Endodermal cell (in vitro differentiated cells): ENCODE measurements at regions not wholly inside any gene's neighbourhood (a gene's known extent, or its start where the extent isn't known, plus 50 kb on each side); places are given as distances from the start of the nearest gene placed in this dataset.

Experiments used
- DNase-seq: peaks from one replicate; pipeline ENCODE4 v3.0.0-alpha.2; 2017
- H3K27ac ChIP-seq: 2 replicates; pipeline ENCODE4 v1.5.1; 2013; ENCODE audit warnings: mild to moderate bottlenecking, low read depth, low read length, moderate library complexity
- H3K27me3 ChIP-seq: 2 replicates; pipeline ENCODE4 v1.6.1; 2013; ENCODE audit warnings: mild to moderate bottlenecking, low read length, moderate library complexity; ENCODE audit not compliant: insufficient read depth, control insufficient read depth, poor library complexity, severe bottlenecking
- H3K36me3 ChIP-seq: 2 replicates; pipeline ENCODE4 v1.7.0; 2013; ENCODE audit warnings: mild to moderate bottlenecking, low read length, moderate library complexity; ENCODE audit not compliant: control insufficient read depth, insufficient read depth
- H3K4me1 ChIP-seq: one replicate; pipeline ENCODE4 v1.7.0; 2013; ENCODE audit warnings: low read length; ENCODE audit not compliant: control insufficient read depth, insufficient read depth
- H3K4me3 ChIP-seq: 2 replicates; pipeline ENCODE4 v1.5.1; 2013; ENCODE audit warnings: mild to moderate bottlenecking, low read length, moderate library complexity
- H3K9ac ChIP-seq: 2 replicates; pipeline ENCODE4 v1.6.1; 2013; ENCODE audit warnings: mild to moderate bottlenecking, low read length, moderate library complexity; ENCODE audit not compliant: poor library complexity, severe bottlenecking; ENCODE audit errors: extremely low read depth
- H3K9me3 ChIP-seq: 2 replicates; pipeline ENCODE4 v1.6.1; 2013; ENCODE audit warnings: mild to moderate bottlenecking, low read length, moderate library complexity; ENCODE audit not compliant: control insufficient read depth
- H3K27ac Mint-ChIP-seq: 2 replicates; pipeline ENCODE4 v1.8.0; 2020; ENCODE audit warnings: mixed read lengths
- H3K27me3 Mint-ChIP-seq: 2 replicates; pipeline ENCODE4 v1.8.0; 2021; ENCODE audit warnings: mild to moderate bottlenecking, mixed read lengths; ENCODE audit not compliant: insufficient read depth
- H3K36me3 Mint-ChIP-seq: 2 replicates; pipeline ENCODE4 v1.8.0; 2020; ENCODE audit warnings: low read depth, mixed read lengths
- H3K4me1 Mint-ChIP-seq: 2 replicates; pipeline ENCODE4 v1.8.0; 2020; ENCODE audit warnings: mixed read lengths
- H3K4me3 Mint-ChIP-seq: 2 replicates; pipeline ENCODE4 v1.8.0; 2020; ENCODE audit warnings: mild to moderate bottlenecking, moderate library complexity, mixed read lengths
- H3K9me3 Mint-ChIP-seq: 2 replicates; pipeline ENCODE4 v1.8.0; 2020; ENCODE audit warnings: mild to moderate bottlenecking, mixed read lengths
- WGBS, 2 experiments: methylation state at CpG; one replicate each; pipeline versions ENCODE4 v1.1.5 to v1.1.7; 2013; ENCODE audit warnings: missing lambda C conversion rate in 2 of 2, mixed read lengths in 1 of 2; ENCODE audit not compliant: insufficient coverage in 1 of 2, insufficient read length in 1 of 2; 5-methylcytosine and 5-hydroxymethylcytosine counted together
- TF ChIP-seq, protein P1 (sequence below): fragments of 200-600 bp; sonication (generic); conservative IDR thresholded peaks from 2 replicates; pipeline ENCODE4 v1.5.0; 2021; ENCODE audit warnings: antibody characterized with exemption, mild to moderate bottlenecking

DNA sequence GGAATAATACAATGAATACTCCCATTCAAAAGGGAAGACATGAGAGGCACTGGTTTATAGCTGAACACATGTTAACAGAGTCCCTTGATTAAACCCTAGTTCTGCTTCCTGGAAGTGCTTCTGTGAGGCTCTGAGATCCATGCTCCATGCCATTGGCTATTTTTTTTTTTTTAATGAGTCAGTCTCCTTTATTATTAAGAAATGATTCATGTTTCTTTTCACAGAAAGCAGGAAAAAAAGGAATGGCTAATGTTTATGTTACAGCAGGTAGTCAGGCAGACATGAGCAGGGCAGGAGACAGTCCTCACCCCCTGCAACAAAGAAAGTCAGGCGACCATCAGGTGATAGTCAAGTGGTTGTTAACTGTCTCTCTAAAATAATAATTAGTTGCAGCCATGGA lies 598.7 kb downstream of the EPHA5 start:
- H3K27me3 Mint-ChIP-seq, result no peaks in the 10 kb centered on the region
- Histone ChIP-seq H3K4me1 (no peaks in the 10 kb centered on the region), H3K36me3 (no peaks in the 10 kb centered on the region), H3K9ac (no peak overlapping the region), H3K9me3 (peaks cover 20% of the 10 kb centered on the region), H3K27me3 (no peaks in the 10 kb centered on the region), H3K27ac (no peak overlapping the region), H3K4me3 (no peak overlapping the region)
- no peak overlapping the region for H3K4me3 Mint-ChIP-seq
- 80 to 86% methylated on average over 1 of the region's 1 CpG for WGBS, 2 experiments
- TF ChIP-seq, protein P1, sequence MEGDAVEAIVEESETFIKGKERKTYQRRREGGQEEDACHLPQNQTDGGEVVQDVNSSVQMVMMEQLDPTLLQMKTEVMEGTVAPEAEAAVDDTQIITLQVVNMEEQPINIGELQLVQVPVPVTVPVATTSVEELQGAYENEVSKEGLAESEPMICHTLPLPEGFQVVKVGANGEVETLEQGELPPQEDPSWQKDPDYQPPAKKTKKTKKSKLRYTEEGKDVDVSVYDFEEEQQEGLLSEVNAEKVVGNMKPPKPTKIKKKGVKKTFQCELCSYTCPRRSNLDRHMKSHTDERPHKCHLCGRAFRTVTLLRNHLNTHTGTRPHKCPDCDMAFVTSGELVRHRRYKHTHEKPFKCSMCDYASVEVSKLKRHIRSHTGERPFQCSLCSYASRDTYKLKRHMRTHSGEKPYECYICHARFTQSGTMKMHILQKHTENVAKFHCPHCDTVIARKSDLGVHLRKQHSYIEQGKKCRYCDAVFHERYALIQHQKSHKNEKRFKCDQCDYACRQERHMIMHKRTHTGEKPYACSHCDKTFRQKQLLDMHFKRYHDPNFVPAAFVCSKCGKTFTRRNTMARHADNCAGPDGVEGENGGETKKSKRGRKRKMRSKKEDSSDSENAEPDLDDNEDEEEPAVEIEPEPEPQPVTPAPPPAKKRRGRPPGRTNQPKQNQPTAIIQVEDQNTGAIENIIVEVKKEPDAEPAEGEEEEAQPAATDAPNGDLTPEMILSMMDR, result no peak
- peaks cover 17% of the 10 kb centered on the region for H3K9me3 Mint-ChIP-seq
- H3K27ac Mint-ChIP-seq, result no peak overlapping the region
- no peak for DNase-seq
- no peaks in the 10 kb centered on the region for H3K4me1 Mint-ChIP-seq
- no peaks in the 10 kb centered on the region for H3K36me3 Mint-ChIP-seq

- H3K36me3 Mint-ChIP-seq, result no peaks in the 10 kb centered on the region
- no peak overlapping the region for H3K9ac ChIP-seq
- no peak overlapping the region for H3K4me3 Mint-ChIP-seq
- H3K4me3 ChIP-seq, result no peak overlapping the region
- H3K27ac Mint-ChIP-seq, result no peak overlapping the region
- 75 to 90% methylated on average over 3 to 6 of the region's 6 CpGs for WGBS, 2 experiments
- H3K27me3 ChIP-seq, result no peaks in the 10 kb centered on the region
- H3K27me3 Mint-ChIP-seq, result no peaks in the 10 kb centered on the region
- TF ChIP-seq, protein P1, result no peak
- H3K36me3 ChIP-seq, result no peaks in the 10 kb centered on the region
- H3K9me3 Mint-ChIP-seq, result peaks cover 12% of the 10 kb centered on the region
- H3K4me1 ChIP-seq, result no peaks in the 10 kb centered on the region
- no peak overlapping the region for H3K27ac ChIP-seq
- H3K9me3 ChIP-seq, result peaks cover 13% of the 10 kb centered on the region
- no peak for DNase-seq
- H3K4me1 Mint-ChIP-seq, result no peaks in the 10 kb centered on the region
These were observed 601.1 kb downstream of the EPHA5 start for GRCh38 chr4:65069177-65069576.

GRCh38 chr4:65066106-65066505 lies 604.2 kb downstream of the EPHA5 start:
- Histone ChIP-seq H3K9me3 (no peaks in the 10 kb centered on the region), H3K36me3 (no peaks in the 10 kb centered on the region), H3K27ac (no peak overlapping the region), H3K4me1 (no peaks in the 10 kb centered on the region), H3K27me3 (no peaks in the 10 kb centered on the region), H3K9ac (no peak overlapping the region), H3K4me3 (no peak overlapping the region)
- Mint-ChIP-seq H3K4me3 (no peak overlapping the region), H3K27me3 (no peaks in the 10 kb centered on the region), H3K36me3 (no peaks in the 10 kb centered on the region), H3K27ac (no peak overlapping the region), H3K4me1 (no peaks in the 10 kb centered on the region), H3K9me3 (no peaks in the 10 kb centered on the region)
- no peak for DNase-seq
- TF ChIP-seq, protein P1, result no peak
